PC-9 (cell line): ENCODE measurements at regions not wholly inside any gene's neighbourhood (a gene's known extent, or its start where the extent isn't known, plus 50 kb on each side); places are given as distances from the start of the nearest gene placed in this dataset.

Source experiments
- BruUV-seq: library from RNA; stranded (reverse); fragments of 400-500 nt; replicated peaks from 2 replicates; lab custom pipeline; 2021; lab: Mats Ljungman, UMichigan
- CTCF ChIA-PET: fragments of 300-600 bp; sonication (Branson Sonifier 250); formaldehyde crosslinking; loops from one replicate; lab custom pipeline; 2022; ENCODE audit warnings: antibody characterized with exemption; lab: Charles Lee
- POLR2A ChIA-PET: fragments of 300-600 bp; sonication (Branson Sonifier 250); formaldehyde crosslinking; loops from one replicate; lab custom pipeline; 2022; ENCODE audit warnings: antibody characterized with exemption; ENCODE audit not compliant: unreplicated experiment; lab: Charles Lee
- DNase-seq, 2 experiments: peaks; one replicate each; pipeline versions ENCODE4 v3.0.0 to v3.0.0-alpha.2; 2015 to 2022; ENCODE audit warnings: mixed read lengths in 1 of 2
- H2AFZ ChIP-seq: fragments of 200-600 bp; sonication (generic); 2 replicates; pipeline ENCODE4 v1.8.1; 2017; ENCODE audit warnings: antibody characterized with exemption
- H3F3A ChIP-seq: fragments of 200-600 bp; sonication (generic); 2 replicates; pipeline ENCODE4 v1.8.1; 2017; ENCODE audit warnings: antibody characterized with exemption, mild to moderate bottlenecking, low read depth; ENCODE audit not compliant: insufficient read depth
- H3K27ac ChIP-seq: fragments of 200-600 bp; sonication (generic); 2 replicates; pipeline ENCODE4 v1.6.1; 2016; ENCODE audit warnings: mixed run types
- H3K27me3 ChIP-seq: fragments of 200-600 bp; sonication (generic); 2 replicates; pipeline ENCODE4 v1.6.1; 2016; ENCODE audit warnings: low read depth, mixed run types; ENCODE audit not compliant: insufficient read depth
- H3K36me3 ChIP-seq: fragments of 200-600 bp; sonication (generic); 2 replicates; pipeline ENCODE4 v1.6.1; 2016; ENCODE audit warnings: low read depth, mixed run types
- H3K4me1 ChIP-seq: fragments of 200-600 bp; sonication (generic); replicated peaks from 2 replicates; pipeline ENCODE4 v1.6.1; 2016; ENCODE audit warnings: mixed run types; ENCODE audit not compliant: insufficient read depth
- H3K4me2 ChIP-seq: fragments of 200-600 bp; sonication (generic); 2 replicates; pipeline ENCODE4 v1.6.1; 2017; ENCODE audit warnings: mixed run types
- H3K4me3 ChIP-seq: fragments of 200-600 bp; sonication (generic); 2 replicates; pipeline ENCODE4 v1.6.1; 2016; ENCODE audit warnings: mixed run types
- H3K79me2 ChIP-seq: fragments of 200-600 bp; sonication (generic); 2 replicates; pipeline ENCODE4 v1.6.1; 2017; ENCODE audit warnings: low read depth, mixed run types
- H3K9me2 ChIP-seq: fragments of 200-600 bp; sonication (generic); 2 replicates; pipeline ENCODE4 v1.8.1; 2017; ENCODE audit warnings: mild to moderate bottlenecking; ENCODE audit not compliant: insufficient read depth
- H3K9me3 ChIP-seq: fragments of 200-600 bp; sonication (generic); 2 replicates; pipeline ENCODE4 v1.8.1; 2016; ENCODE audit warnings: low read depth; ENCODE audit not compliant: insufficient read depth
- H4K20me1 ChIP-seq: fragments of 200-600 bp; sonication (generic); 2 replicates; pipeline ENCODE4 v1.8.1; 2017; ENCODE audit not compliant: insufficient read depth
- EZH2 ChIP-seq: fragments of 200-600 bp; sonication (generic); IDR thresholded peaks from 2 replicates; pipeline ENCODE4 v1.8.0; 2017; ENCODE audit warnings: antibody characterized with exemption, low read depth
- intact Hi-C: fragments of 100-400 bp; cut with micrococcal nuclease; formaldehyde crosslinking; loops from one replicate; pipeline ENCODE4 v1.10.0; 2022; ENCODE audit not compliant: unreplicated experiment
- TF ChIP-seq, protein P1 (sequence below): fragments of 200-600 bp; sonication (generic); conservative IDR thresholded peaks from 2 replicates; pipeline ENCODE4 v1.6.1; 2017; ENCODE audit warnings: mixed run types, antibody characterized with exemption, mild to moderate bottlenecking, moderate library complexity

DNA sequence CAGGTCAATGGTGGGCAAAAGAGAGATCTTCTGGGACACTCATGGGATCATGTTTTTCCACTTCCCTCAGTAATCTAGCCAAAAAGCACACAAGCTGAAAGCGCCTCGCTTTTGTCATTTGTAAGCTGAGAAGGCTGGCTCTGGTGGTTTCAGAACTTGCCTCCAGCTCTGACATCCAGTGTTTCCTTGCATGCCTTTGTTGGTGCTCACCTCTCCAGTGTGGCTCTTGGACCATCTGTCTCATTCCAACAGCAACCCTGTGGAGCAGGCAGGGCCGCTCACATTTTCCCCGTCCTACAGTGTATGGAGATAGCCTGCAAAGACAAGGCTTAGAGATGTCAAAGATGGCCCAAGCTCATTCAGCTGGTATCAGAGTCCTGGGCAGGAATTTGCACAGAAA is 160.8 kb upstream of the KLF4 start:
- intact Hi-C loops = no loop called here
- Histone ChIP-seq H3K27me3 (no peaks in the 10 kb centered on the region), H3K4me2 (no peak overlapping the region), H3K9me2 (no peaks in the 10 kb centered on the region), H3F3A (no peaks in the 10 kb centered on the region), H2AFZ (no peak overlapping the region), H3K4me1 (no peaks in the 10 kb centered on the region), H4K20me1 (no peaks in the 10 kb centered on the region), H3K27ac (no peak overlapping the region), H3K36me3 (no peaks in the 10 kb centered on the region), H3K4me3 (no peak overlapping the region), H3K79me2 (no peaks in the 10 kb centered on the region), H3K9me3 (no peaks in the 10 kb centered on the region)
- ChIA-PET POLR2A (no interaction called here), CTCF (no interaction called here)
- no peak for TF ChIP-seq EZH2
- no peak for DNase-seq
- no TSS peak for BruUV-seq

DNA sequence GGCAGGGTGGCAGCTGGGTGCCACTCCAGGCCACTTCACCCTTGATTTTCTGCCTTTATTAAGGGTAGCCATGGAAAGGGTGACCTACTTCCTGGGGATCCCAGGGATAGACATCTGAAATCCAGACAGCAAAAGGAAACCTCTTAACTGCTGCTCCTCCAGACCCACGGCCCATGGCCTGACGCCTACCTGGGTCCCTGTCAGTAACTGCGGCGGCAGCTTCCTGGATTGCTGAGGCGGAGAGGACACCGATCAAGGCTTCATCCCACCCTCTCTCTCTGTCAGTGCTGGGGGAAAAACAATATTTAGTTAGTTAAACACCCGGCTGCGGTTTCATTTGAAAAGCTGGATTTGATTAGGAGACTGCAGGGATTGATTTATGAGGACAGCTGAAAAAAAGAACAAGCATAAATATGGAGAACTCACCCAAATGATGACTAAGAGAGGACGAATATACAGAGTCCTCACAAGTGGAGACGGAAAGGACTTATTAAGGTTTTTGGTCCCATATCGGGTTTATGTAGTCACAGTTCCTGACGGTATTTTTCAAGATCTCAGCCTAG is 158.7 kb upstream of the KLF4 start:
- Histone ChIP-seq H3K4me1 (no peaks in the 10 kb centered on the region), H3F3A (no peaks in the 10 kb centered on the region), H3K27ac (no peak overlapping the region), H3K4me3 (no peak overlapping the region), H3K79me2 (no peaks in the 10 kb centered on the region), H3K36me3 (no peaks in the 10 kb centered on the region), H3K9me2 (no peaks in the 10 kb centered on the region), H4K20me1 (no peaks in the 10 kb centered on the region), H3K9me3 (no peaks in the 10 kb centered on the region), H2AFZ (no peak overlapping the region), H3K4me2 (no peak overlapping the region), H3K27me3 (no peaks in the 10 kb centered on the region)
- ChIA-PET CTCF (no interaction called here), POLR2A (no interaction called here)
- DNase-seq = no peak
- TF ChIP-seq EZH2 = no peak
- TF ChIP-seq, protein P1, sequence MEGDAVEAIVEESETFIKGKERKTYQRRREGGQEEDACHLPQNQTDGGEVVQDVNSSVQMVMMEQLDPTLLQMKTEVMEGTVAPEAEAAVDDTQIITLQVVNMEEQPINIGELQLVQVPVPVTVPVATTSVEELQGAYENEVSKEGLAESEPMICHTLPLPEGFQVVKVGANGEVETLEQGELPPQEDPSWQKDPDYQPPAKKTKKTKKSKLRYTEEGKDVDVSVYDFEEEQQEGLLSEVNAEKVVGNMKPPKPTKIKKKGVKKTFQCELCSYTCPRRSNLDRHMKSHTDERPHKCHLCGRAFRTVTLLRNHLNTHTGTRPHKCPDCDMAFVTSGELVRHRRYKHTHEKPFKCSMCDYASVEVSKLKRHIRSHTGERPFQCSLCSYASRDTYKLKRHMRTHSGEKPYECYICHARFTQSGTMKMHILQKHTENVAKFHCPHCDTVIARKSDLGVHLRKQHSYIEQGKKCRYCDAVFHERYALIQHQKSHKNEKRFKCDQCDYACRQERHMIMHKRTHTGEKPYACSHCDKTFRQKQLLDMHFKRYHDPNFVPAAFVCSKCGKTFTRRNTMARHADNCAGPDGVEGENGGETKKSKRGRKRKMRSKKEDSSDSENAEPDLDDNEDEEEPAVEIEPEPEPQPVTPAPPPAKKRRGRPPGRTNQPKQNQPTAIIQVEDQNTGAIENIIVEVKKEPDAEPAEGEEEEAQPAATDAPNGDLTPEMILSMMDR = no peak
- intact Hi-C loops = no loop called here
- BruUV-seq = no TSS peak

DNA sequence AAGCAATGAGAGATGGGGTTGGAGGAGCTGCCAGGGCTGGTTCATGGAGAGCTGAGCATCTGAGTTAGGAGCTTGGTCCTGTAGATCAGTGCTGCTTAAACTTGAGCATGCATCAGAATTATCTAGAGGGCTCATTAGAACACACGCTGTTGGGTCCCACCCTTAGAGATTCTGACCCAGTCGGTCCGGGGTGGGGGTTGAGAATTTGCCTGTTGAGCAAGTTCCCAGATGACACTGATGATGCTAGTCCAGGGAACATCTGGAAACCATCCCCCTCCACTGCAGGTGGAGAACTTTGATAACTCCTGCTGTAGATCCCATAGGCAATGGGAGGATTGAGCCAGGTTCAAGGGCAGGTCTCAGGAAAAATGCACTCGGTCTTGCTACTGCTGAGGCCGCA is 158.0 kb upstream of the KLF4 start:
- POLR2A ChIA-PET = no interaction called here

More for the DNA sequence above, 158.0 kb upstream of the KLF4 start:
- Histone ChIP-seq H3F3A (no peaks in the 10 kb centered on the region), H3K4me2 (no peak overlapping the region), H4K20me1 (no peaks in the 10 kb centered on the region), H3K27me3 (no peaks in the 10 kb centered on the region), H3K9me2 (no peaks in the 10 kb centered on the region), H3K4me1 (no peaks in the 10 kb centered on the region), H3K36me3 (no peaks in the 10 kb centered on the region), H2AFZ (no peak overlapping the region), H3K9me3 (no peaks in the 10 kb centered on the region), H3K27ac (no peak overlapping the region), H3K79me2 (no peaks in the 10 kb centered on the region), H3K4me3 (no peak overlapping the region)
- CTCF ChIA-PET = no interaction called here
- no peak for DNase-seq
- intact Hi-C loops = no loop called here
- no TSS peak for BruUV-seq
- TF ChIP-seq, protein P1 = no peak
- no peak for TF ChIP-seq EZH2
